GM23248 (cell line): ENCODE measurements at regions not wholly inside any gene's neighbourhood (a gene's known extent, or its start where the extent isn't known, plus 50 kb on each side); places are given as distances from the start of the nearest gene placed in this dataset.

Source experiments
- DNase-seq: peaks from one replicate; pipeline ENCODE4 v3.0.0-alpha.2; 2015
- H2AFZ ChIP-seq: fragments of 200-600 bp; sonication (generic); 2 replicates; pipeline ENCODE4 v1.6.1; 2016; ENCODE audit warnings: antibody characterized with exemption
- H3F3A ChIP-seq: fragments of 200-600 bp; sonication (generic); 2 replicates; pipeline ENCODE4 v1.6.1; 2016; ENCODE audit warnings: mild to moderate bottlenecking, antibody characterized with exemption, mixed run types; ENCODE audit not compliant: insufficient read depth
- H3K27ac ChIP-seq: fragments of 200-600 bp; sonication (generic); 2 replicates; pipeline ENCODE4 v1.5.1; 2016; ENCODE audit warnings: mild to moderate bottlenecking
- H3K27me3 ChIP-seq: fragments of 200-600 bp; sonication (generic); replicated peaks from 2 replicates; pipeline ENCODE4 v1.6.1; 2016; ENCODE audit warnings: mild to moderate bottlenecking; ENCODE audit not compliant: insufficient read depth
- H3K36me3 ChIP-seq: fragments of 200-600 bp; sonication (generic); 2 replicates; pipeline ENCODE4 v1.6.1; 2016; ENCODE audit warnings: low read depth, mild to moderate bottlenecking
- H3K4me1 ChIP-seq: fragments of 200-600 bp; sonication (generic); 2 replicates; pipeline ENCODE4 v1.6.1; 2016; ENCODE audit warnings: mild to moderate bottlenecking; ENCODE audit not compliant: insufficient read depth
- H3K4me2 ChIP-seq: fragments of 200-600 bp; sonication (generic); one replicate; pipeline ENCODE4 v1.6.1; 2016; ENCODE audit warnings: mild to moderate bottlenecking; ENCODE audit not compliant: unreplicated experiment
- H3K4me3 ChIP-seq: fragments of 200-600 bp; sonication (generic); 2 replicates; pipeline ENCODE4 v1.5.1; 2016; ENCODE audit warnings: mild to moderate bottlenecking
- H3K79me2 ChIP-seq: fragments of 200-600 bp; sonication (generic); 2 replicates; pipeline ENCODE4 v1.6.1; 2016; ENCODE audit warnings: mild to moderate bottlenecking; ENCODE audit not compliant: insufficient read depth
- H3K9ac ChIP-seq: fragments of 200-600 bp; sonication (generic); 2 replicates; pipeline ENCODE4 v1.6.1; 2016; ENCODE audit warnings: mild to moderate bottlenecking
- H3K9me2 ChIP-seq: fragments of 200-600 bp; sonication (generic); 2 replicates; pipeline ENCODE4 v1.6.1; 2016; ENCODE audit warnings: mixed run types, mild to moderate bottlenecking, moderate library complexity; ENCODE audit not compliant: insufficient read depth
- H3K9me3 ChIP-seq: fragments of 200-600 bp; sonication (generic); one replicate; pipeline ENCODE4 v1.6.1; 2017; ENCODE audit warnings: low read depth
- H4K20me1 ChIP-seq: fragments of 200-600 bp; sonication (generic); 2 replicates; pipeline ENCODE4 v1.6.0; 2016; ENCODE audit not compliant: insufficient read depth
- EZH2 ChIP-seq: fragments of 200-600 bp; sonication (generic); IDR thresholded peaks from 2 replicates; pipeline ENCODE4 v1.6.1; 2018; ENCODE audit warnings: antibody characterized with exemption, mild to moderate bottlenecking; ENCODE audit not compliant: insufficient read depth, poor library complexity, severe bottlenecking
- EZH2phosphoT487 ChIP-seq: fragments of 200-600 bp; sonication (generic); IDR thresholded peaks from 2 replicates; pipeline ENCODE4 v1.6.1; 2018; ENCODE audit warnings: antibody characterized with exemption, moderate library complexity, mild to moderate bottlenecking, low read depth; ENCODE audit not compliant: insufficient read depth
- WGBS, 2 experiments: methylation state at CpG; one replicate each; pipeline ENCODE4 v1.1.6; 2015 to 2017; ENCODE audit warnings: low lambda C conversion rate in 2 of 2, low coverage in 1 of 2; ENCODE audit errors: missing lambda C conversion rate in 2 of 2; 5-methylcytosine and 5-hydroxymethylcytosine counted together
- in situ Hi-C: fragments of 300-500 bp; cut with MboI; formaldehyde crosslinking; loops from 2 replicates; pipeline ENCODE4 v1.15.0; 2020

DNA sequence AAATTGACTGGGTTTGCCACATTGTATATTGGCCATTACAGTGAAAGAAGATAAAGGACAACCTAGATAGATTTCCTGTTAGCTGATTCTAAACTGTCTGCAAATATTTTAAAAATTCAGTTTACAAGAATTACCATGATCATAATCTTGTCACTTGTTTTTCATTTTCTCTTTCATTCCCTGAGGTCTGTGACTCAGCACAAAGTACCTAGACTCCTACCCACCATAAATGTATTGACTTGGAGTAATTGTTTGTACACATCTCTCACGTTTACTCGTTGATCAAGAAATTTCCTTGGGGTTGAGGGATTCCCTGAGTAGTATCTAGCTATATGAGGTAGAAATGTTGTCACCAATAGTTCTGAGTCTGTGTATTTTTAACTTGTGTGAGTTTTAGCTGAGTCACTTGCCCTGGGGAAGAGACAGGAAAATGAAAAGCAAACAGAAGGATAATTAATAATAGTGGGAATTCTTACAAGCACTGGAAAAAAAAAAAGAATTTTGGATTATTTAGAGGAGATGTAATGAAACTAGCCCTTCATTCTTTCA is 299.2 kb upstream of the DACH1 start:
- no peak for DNase-seq

DNA sequence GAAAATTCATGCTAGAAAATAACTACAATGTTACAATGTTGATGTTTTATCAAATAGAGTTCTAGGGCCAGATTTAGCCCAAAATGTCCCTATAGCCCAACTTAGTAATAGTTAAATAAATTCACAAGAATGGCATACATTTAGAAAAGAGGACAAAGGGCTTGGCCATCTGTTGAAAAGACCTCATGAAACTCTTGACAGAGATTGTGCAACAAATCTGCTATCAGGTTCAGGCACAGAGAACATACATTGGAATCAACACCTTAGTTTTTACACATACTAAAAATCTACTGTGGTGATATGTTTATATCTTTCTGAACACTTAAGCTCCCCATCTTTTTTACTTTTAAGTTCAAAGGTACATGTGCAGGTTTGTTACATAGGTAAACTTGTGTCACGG is 298.3 kb upstream of the DACH1 start:
- no peak overlapping the region for H3K4me2 ChIP-seq
- no peaks in the 10 kb centered on the region for H3K79me2 ChIP-seq
- in situ Hi-C loops, result no loop called here
- no peaks in the 10 kb centered on the region for H3K36me3 ChIP-seq
- no peak overlapping the region for H3K27ac ChIP-seq
- H3K9me2 ChIP-seq, result no peaks in the 10 kb centered on the region
- H2AFZ ChIP-seq, result no peak overlapping the region
- no peaks in the 10 kb centered on the region for H3F3A ChIP-seq
- no peaks in the 10 kb centered on the region for H3K27me3 ChIP-seq
- no peak overlapping the region for H3K9ac ChIP-seq
- H3K4me1 ChIP-seq, result no peaks in the 10 kb centered on the region
- H3K4me3 ChIP-seq, result no peak overlapping the region
- 25 to 26% methylated on average over 1 of the region's 1 CpG for WGBS, 2 experiments
- H3K9me3 ChIP-seq, result no peaks in the 10 kb centered on the region
- no peaks in the 10 kb centered on the region for H4K20me1 ChIP-seq
- TF ChIP-seq EZH2 (no peak), EZH2phosphoT487 (no peak)
- DNase-seq, result no peak

More for the DNA sequence above, 299.2 kb upstream of the DACH1 start:
- H3K27me3 ChIP-seq, result no peaks in the 10 kb centered on the region
- no peaks in the 10 kb centered on the region for H3K36me3 ChIP-seq
- H4K20me1 ChIP-seq, result no peaks in the 10 kb centered on the region
- H3K4me3 ChIP-seq, result no peak overlapping the region
- H3K27ac ChIP-seq, result no peak overlapping the region
- in situ Hi-C loops, result no loop called here
- no peaks in the 10 kb centered on the region for H3K79me2 ChIP-seq
- H3K4me1 ChIP-seq, result no peaks in the 10 kb centered on the region
- H3K4me2 ChIP-seq, result no peak overlapping the region
- no peaks in the 10 kb centered on the region for H3K9me3 ChIP-seq
- TF ChIP-seq EZH2phosphoT487, result no peak
- no peak for TF ChIP-seq EZH2
- 7 to 11% methylated on average over 2 of the region's 2 CpGs for WGBS, 2 experiments
- no peak overlapping the region for H3K9ac ChIP-seq
- no peaks in the 10 kb centered on the region for H3K9me2 ChIP-seq
- H2AFZ ChIP-seq, result no peak overlapping the region
- H3F3A ChIP-seq, result no peaks in the 10 kb centered on the region

GRCh38 chr13:72164811-72165210 is 297.8 kb upstream of the DACH1 start:
- H3K9me3 ChIP-seq, result no peaks in the 10 kb centered on the region
- no peaks in the 10 kb centered on the region for H4K20me1 ChIP-seq
- H3K4me3 ChIP-seq, result no peak overlapping the region
- in situ Hi-C loops, result no loop called here
- no peak for DNase-seq
- H3K9ac ChIP-seq, result no peak overlapping the region
- 17 to 19% methylated on average over 1 of the region's 1 CpG for WGBS, 2 experiments
- no peaks in the 10 kb centered on the region for H3K4me1 ChIP-seq
- no peaks in the 10 kb centered on the region for H3K27me3 ChIP-seq
- TF ChIP-seq EZH2 (no peak), EZH2phosphoT487 (no peak)
- H2AFZ ChIP-seq, result no peak overlapping the region
- H3F3A ChIP-seq, result no peaks in the 10 kb centered on the region
- no peak overlapping the region for H3K4me2 ChIP-seq
- no peaks in the 10 kb centered on the region for H3K79me2 ChIP-seq
- no peaks in the 10 kb centered on the region for H3K9me2 ChIP-seq
- H3K36me3 ChIP-seq, result no peaks in the 10 kb centered on the region
- H3K27ac ChIP-seq, result no peak overlapping the region

DNA sequence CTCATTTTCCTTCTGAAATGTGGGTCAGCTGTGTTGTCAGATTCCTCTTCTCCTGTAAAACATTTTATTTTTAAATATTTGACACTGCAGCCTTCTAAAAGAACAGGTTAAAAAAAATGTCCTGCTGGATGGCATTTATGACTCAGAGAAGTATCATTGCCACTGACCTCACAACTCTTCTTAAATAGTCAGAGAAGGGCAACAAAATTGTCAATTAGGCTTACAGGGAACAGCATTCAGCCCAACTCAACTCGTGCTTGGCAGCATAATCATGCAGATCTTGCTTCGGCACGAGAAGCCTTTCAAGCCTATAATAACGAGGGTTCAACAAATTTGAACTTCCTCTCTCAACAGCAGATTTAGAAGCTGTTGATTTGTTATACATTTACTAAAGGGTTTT is 296.7 kb upstream of the DACH1 start:
- 2 to 8% methylated on average over 4 of the region's 4 CpGs for WGBS, 2 experiments
- no peaks in the 10 kb centered on the region for H3K9me3 ChIP-seq
- H4K20me1 ChIP-seq, result no peaks in the 10 kb centered on the region
- no peaks in the 10 kb centered on the region for H3K79me2 ChIP-seq
- H3K27me3 ChIP-seq, result no peaks in the 10 kb centered on the region
- TF ChIP-seq EZH2 (no peak), EZH2phosphoT487 (no peak)
- no peaks in the 10 kb centered on the region for H3K36me3 ChIP-seq
- DNase-seq, result no peak
- no peak overlapping the region for H3K27ac ChIP-seq
- no peaks in the 10 kb centered on the region for H3F3A ChIP-seq
- H3K4me2 ChIP-seq, result no peak overlapping the region
- H3K9me2 ChIP-seq, result no peaks in the 10 kb centered on the region
- in situ Hi-C loops, result no loop called here
- no peak overlapping the region for H2AFZ ChIP-seq
- H3K4me3 ChIP-seq, result no peak overlapping the region
- H3K9ac ChIP-seq, result no peak overlapping the region
- H3K4me1 ChIP-seq, result no peaks in the 10 kb centered on the region

GRCh38 chr13:72160977-72161376 is 294.0 kb upstream of the DACH1 start:
- H2AFZ ChIP-seq, result no peak overlapping the region
- no peaks in the 10 kb centered on the region for H3K27me3 ChIP-seq
- no peaks in the 10 kb centered on the region for H3K4me1 ChIP-seq
- TF ChIP-seq EZH2phosphoT487 (no peak), EZH2 (no peak)
- H3K4me2 ChIP-seq, result no peak overlapping the region
- no peak overlapping the region for H3K9ac ChIP-seq
- H3K9me2 ChIP-seq, result no peaks in the 10 kb centered on the region
- no peaks in the 10 kb centered on the region for H3K79me2 ChIP-seq
- WGBS, 2 experiments, result 7 to 8% methylated on average over 5 of the region's 5 CpGs
- no peak for DNase-seq
- H4K20me1 ChIP-seq, result no peaks in the 10 kb centered on the region
- no peak overlapping the region for H3K4me3 ChIP-seq
- no peaks in the 10 kb centered on the region for H3F3A ChIP-seq
- in situ Hi-C loops, result no loop called here
- H3K36me3 ChIP-seq, result no peaks in the 10 kb centered on the region
- no peak overlapping the region for H3K27ac ChIP-seq
- H3K9me3 ChIP-seq, result no peaks in the 10 kb centered on the region
